ENCODE measurements at regions not wholly inside any gene's neighbourhood (a gene's known extent, or its start where the extent isn't known, plus 50 kb on each side); places are given as distances from the start of the nearest gene placed in this dataset.

GRCh38 chr12:24469089-24469488 lies 479.8 kb downstream of the BCAT1 start:
- Histone ChIP-seq H2AFZ (ENCODE audit: low read depth, low read length) (no peak overlapping the region), H3K79me2 (replicated peaks; ENCODE audit: insufficient read depth, low read length) (no peaks in the 10 kb centered on the region), H3K36me3 (ENCODE audit: insufficient read depth, low read length) (no peaks in the 10 kb centered on the region), H3K9ac (ENCODE audit: low read length) (no peak overlapping the region), H3F3A (ENCODE audit: insufficient read depth, low read length, poor library complexity, severe bottlenecking) (no peaks in the 10 kb centered on the region), H3K9me3 (ENCODE audit: low read length) (no peaks in the 10 kb centered on the region), H4K20me1 (ENCODE audit: insufficient read depth) (no peaks in the 10 kb centered on the region), H3K4me2 (ENCODE audit: low read length) (no peak overlapping the region), H3K9me2 (ENCODE audit: insufficient read depth, low read length) (no peaks in the 10 kb centered on the region), H3K4me3 (ENCODE audit: low read length) (no peak overlapping the region), H3K27me3 (ENCODE audit: insufficient read depth, low read depth, low read length) (no peaks in the 10 kb centered on the region), H3K27ac (ENCODE audit: low read length) (no peak overlapping the region)
- TF ChIP-seq, protein P1, sequence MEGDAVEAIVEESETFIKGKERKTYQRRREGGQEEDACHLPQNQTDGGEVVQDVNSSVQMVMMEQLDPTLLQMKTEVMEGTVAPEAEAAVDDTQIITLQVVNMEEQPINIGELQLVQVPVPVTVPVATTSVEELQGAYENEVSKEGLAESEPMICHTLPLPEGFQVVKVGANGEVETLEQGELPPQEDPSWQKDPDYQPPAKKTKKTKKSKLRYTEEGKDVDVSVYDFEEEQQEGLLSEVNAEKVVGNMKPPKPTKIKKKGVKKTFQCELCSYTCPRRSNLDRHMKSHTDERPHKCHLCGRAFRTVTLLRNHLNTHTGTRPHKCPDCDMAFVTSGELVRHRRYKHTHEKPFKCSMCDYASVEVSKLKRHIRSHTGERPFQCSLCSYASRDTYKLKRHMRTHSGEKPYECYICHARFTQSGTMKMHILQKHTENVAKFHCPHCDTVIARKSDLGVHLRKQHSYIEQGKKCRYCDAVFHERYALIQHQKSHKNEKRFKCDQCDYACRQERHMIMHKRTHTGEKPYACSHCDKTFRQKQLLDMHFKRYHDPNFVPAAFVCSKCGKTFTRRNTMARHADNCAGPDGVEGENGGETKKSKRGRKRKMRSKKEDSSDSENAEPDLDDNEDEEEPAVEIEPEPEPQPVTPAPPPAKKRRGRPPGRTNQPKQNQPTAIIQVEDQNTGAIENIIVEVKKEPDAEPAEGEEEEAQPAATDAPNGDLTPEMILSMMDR (IDR thresholded peaks at IDR 0.05; ENCODE audit: poor library complexity, severe bottlenecking): no peak
- TF ChIP-seq RAD21 (conservative IDR thresholded peaks at IDR 0.05): no peak
- no peak for TF ChIP-seq POLR2AphosphoS5 (IDR thresholded peaks at IDR 0.05)
- TF ChIP-seq SMC3 (conservative IDR thresholded peaks at IDR 0.05; ENCODE audit: poor library complexity): no peak
- TF ChIP-seq, protein P2, sequence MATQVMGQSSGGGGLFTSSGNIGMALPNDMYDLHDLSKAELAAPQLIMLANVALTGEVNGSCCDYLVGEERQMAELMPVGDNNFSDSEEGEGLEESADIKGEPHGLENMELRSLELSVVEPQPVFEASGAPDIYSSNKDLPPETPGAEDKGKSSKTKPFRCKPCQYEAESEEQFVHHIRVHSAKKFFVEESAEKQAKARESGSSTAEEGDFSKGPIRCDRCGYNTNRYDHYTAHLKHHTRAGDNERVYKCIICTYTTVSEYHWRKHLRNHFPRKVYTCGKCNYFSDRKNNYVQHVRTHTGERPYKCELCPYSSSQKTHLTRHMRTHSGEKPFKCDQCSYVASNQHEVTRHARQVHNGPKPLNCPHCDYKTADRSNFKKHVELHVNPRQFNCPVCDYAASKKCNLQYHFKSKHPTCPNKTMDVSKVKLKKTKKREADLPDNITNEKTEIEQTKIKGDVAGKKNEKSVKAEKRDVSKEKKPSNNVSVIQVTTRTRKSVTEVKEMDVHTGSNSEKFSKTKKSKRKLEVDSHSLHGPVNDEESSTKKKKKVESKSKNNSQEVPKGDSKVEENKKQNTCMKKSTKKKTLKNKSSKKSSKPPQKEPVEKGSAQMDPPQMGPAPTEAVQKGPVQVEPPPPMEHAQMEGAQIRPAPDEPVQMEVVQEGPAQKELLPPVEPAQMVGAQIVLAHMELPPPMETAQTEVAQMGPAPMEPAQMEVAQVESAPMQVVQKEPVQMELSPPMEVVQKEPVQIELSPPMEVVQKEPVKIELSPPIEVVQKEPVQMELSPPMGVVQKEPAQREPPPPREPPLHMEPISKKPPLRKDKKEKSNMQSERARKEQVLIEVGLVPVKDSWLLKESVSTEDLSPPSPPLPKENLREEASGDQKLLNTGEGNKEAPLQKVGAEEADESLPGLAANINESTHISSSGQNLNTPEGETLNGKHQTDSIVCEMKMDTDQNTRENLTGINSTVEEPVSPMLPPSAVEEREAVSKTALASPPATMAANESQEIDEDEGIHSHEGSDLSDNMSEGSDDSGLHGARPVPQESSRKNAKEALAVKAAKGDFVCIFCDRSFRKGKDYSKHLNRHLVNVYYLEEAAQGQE (IDR thresholded peaks at IDR 0.05; ENCODE audit: borderline replicate concordance): no peak
- TF ChIP-seq EP300 (conservative IDR thresholded peaks at IDR 0.05; ENCODE audit: poor library complexity, severe bottlenecking): no peak
- no peak for TF ChIP-seq EZH2 (IDR thresholded peaks at IDR 0.05; ENCODE audit: borderline replicate concordance, insufficient read depth, low read length, poor library complexity, severe bottlenecking)
- no peak for TF ChIP-seq MXI1 (conservative IDR thresholded peaks at IDR 0.05; ENCODE audit: poor library complexity, severe bottlenecking)
- TF ChIP-seq TAF1 (IDR thresholded peaks at IDR 0.05; ENCODE audit: low read depth): no peak

DNA sequence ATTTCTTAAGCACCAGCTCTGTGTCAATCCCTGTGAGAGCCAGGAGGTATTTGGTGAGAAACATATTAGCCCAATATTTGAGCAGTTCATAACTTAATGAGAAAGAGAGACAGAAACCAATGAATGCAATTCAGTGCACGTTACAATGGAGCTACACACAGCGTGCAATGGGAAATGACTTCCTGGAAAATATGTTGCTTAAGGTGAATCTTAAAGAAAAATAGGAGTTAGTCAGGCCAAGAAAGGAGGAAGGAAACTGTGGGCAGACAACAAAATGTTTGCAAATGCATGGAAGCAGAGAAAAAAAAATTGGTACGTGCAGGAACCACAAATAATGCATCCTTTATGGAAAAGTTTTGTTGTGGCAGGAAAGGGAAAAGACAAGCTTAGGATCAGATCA lies 481.7 kb downstream of the BCAT1 start:
- no peak overlapping the region for H3K4me3 ChIP-seq (ENCODE audit: low read length)
- no peaks in the 10 kb centered on the region for H3K36me3 ChIP-seq (ENCODE audit: insufficient read depth, low read length)
- H3K27me3 ChIP-seq (ENCODE audit: insufficient read depth, low read depth, low read length): no peaks in the 10 kb centered on the region
- H3K9me2 ChIP-seq (ENCODE audit: insufficient read depth, low read length): no peaks in the 10 kb centered on the region
- H2AFZ ChIP-seq (ENCODE audit: low read depth, low read length): no peak overlapping the region
- peaks cover 4% of the 10 kb centered on the region for H3K79me2 ChIP-seq (replicated peaks; ENCODE audit: insufficient read depth, low read length)
- H4K20me1 ChIP-seq (ENCODE audit: insufficient read depth): no peaks in the 10 kb centered on the region
- no peak for TF ChIP-seq POLR2AphosphoS5 (IDR thresholded peaks at IDR 0.05)
- no peak for TF ChIP-seq EZH2 (IDR thresholded peaks at IDR 0.05; ENCODE audit: borderline replicate concordance, insufficient read depth, low read length, poor library complexity, severe bottlenecking)
- no peak for TF ChIP-seq MXI1 (conservative IDR thresholded peaks at IDR 0.05; ENCODE audit: poor library complexity, severe bottlenecking)
- TF ChIP-seq EP300 (conservative IDR thresholded peaks at IDR 0.05; ENCODE audit: poor library complexity, severe bottlenecking): no peak
- TF ChIP-seq, protein P2 (IDR thresholded peaks at IDR 0.05; ENCODE audit: borderline replicate concordance): no peak
- no peak for TF ChIP-seq RAD21 (conservative IDR thresholded peaks at IDR 0.05)
- no peak overlapping the region for H3K9ac ChIP-seq (ENCODE audit: low read length)
- H3K27ac ChIP-seq (ENCODE audit: low read length): no peak overlapping the region
- H3K4me2 ChIP-seq (ENCODE audit: low read length): no peak overlapping the region
- H3K9me3 ChIP-seq (ENCODE audit: low read length): no peaks in the 10 kb centered on the region
- no peaks in the 10 kb centered on the region for H3F3A ChIP-seq (ENCODE audit: insufficient read depth, low read length, poor library complexity, severe bottlenecking)
